ENCODE measurements at regions not wholly inside any gene's neighbourhood (a gene's known extent, or its start where the extent isn't known, plus 50 kb on each side); places are given as distances from the start of the nearest gene placed in this dataset.

- TF ChIP-seq CTCF (conservative IDR thresholded peaks at IDR 0.05; ENCODE audit: low read depth): no peak
- ChIA-PET POLR2A (ENCODE audit: low non-redundant PET) (interaction anchor here (0.7 kb wide), 1 partner anchor 21 kb away, joined by 4 read pairs; no protein-coding TSS in a partner anchor), CTCF (no interaction called here)
- H3K27ac ChIP-seq: no peak overlapping the region
- DNase-seq (ENCODE audit: low spot score): no peak
Observed at GRCh38 chr13:88103824-88104223, 432.7 kb downstream of the SLITRK5 start.

DNA sequence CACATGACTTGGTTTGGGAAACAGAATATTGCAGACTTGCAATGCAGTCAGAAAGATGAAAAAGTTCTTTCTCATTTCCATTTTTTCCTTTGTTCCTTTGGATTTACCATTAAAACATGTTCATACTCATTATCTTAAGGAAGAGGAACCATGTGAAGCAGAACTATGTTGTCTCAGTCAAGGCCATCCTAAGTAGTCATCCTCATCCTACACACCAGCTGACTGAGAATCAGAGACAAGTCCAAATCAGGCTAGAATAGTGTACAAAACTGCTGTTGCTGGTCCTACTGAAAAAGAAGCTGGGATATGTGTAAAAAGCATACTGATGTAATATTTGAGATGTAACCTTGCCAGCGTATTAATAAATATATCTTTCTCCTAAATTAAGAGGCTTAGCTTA is 433.4 kb downstream of the SLITRK5 start:
- ChIA-PET CTCF (no interaction called here), POLR2A (ENCODE audit: low non-redundant PET) (interaction anchor here (0.7 kb wide), 1 partner anchor 21 kb away, joined by 4 read pairs; no protein-coding TSS in a partner anchor)
- TF ChIP-seq CTCF (conservative IDR thresholded peaks at IDR 0.05; ENCODE audit: low read depth): no peak
- no peak for DNase-seq (ENCODE audit: low spot score)
- no peak overlapping the region for H3K27ac ChIP-seq

DNA sequence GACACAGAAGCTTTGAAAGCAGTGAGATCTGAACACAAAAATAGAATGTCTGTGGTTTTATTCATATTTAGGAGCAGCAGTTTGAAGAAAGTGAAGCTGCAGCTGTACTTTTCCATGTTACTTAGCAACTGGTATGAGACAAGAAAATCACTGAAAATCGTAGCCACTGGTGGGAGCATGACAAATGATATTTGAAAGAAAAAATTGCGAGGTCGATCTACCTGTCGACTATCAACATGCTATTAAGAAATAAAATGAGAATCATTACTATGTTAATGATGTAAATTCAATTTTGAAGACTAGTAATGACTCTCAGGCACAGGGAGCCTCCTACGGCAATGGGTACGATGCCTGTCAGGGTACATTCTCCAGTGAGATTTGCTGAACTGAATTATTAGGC is 436.4 kb downstream of the SLITRK5 start:
- no peak for DNase-seq (ENCODE audit: low spot score)
- POLR2A ChIA-PET (ENCODE audit: low non-redundant PET): no interaction called here
- H3K27ac ChIP-seq: no peak overlapping the region

DNA sequence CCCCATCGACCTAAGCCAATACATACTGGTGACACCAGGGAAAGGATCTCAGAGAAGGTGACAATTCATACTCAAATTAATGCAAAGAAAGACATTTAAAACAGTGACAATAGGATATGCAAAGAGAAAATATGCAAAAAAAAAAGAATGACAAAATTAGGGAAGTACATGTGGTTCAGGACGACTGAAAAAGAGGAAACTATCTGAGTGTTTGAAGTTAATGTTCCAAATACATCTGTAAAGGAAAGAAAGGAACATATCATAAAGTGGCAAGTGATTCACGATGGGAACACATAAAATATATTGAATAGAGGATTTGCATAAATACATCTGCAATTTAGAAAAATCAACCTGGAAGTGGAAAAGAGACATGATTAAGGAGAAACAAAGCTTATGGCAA is 441.4 kb downstream of the SLITRK5 start:
- no peak for DNase-seq (ENCODE audit: low spot score)
- ChIA-PET POLR2A (ENCODE audit: low non-redundant PET) (no interaction called here), CTCF (no interaction called here)
- no peak overlapping the region for H3K27ac ChIP-seq
- no peak for TF ChIP-seq CTCF (conservative IDR thresholded peaks at IDR 0.05; ENCODE audit: low read depth)

More for the DNA sequence above, 436.4 kb downstream of the SLITRK5 start:
- CTCF ChIA-PET: interaction anchor here (0.6 to 0.7 kb wide), 2 partner anchors 37 to 454 kb away, joined by 3 to 4 read pairs; no protein-coding TSS in a partner anchor
- TF ChIP-seq CTCF (conservative IDR thresholded peaks at IDR 0.05; ENCODE audit: low read depth): no peak

GRCh38 chr13:88115976-88116375 is 444.8 kb downstream of the SLITRK5 start:
- CTCF ChIA-PET: no interaction called here
- no peak for TF ChIP-seq CTCF (conservative IDR thresholded peaks at IDR 0.05; ENCODE audit: low read depth)
- no peak for DNase-seq (ENCODE audit: low spot score)
- no peak overlapping the region for H3K27ac ChIP-seq
- POLR2A ChIA-PET (ENCODE audit: low non-redundant PET): no interaction called here

DNA sequence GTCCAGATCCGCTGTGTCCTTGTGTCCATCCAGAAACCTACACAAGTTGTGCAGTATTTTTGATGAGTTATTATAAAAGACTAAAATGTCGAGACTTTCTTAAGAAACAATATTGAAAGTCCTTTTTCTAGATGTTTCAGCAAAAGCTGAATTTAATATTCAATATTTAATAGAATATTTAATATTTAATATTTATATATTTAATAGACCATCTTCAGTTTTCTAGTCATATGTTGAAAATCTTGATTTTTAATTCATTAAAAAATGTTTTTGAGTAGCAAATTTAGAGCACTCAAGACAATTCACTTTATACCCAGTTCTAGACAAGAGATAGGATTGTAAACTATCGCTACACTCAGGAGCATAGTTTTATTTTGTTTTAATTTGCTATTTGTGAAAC is 447.8 kb downstream of the SLITRK5 start:
- ChIA-PET CTCF (no interaction called here), POLR2A (ENCODE audit: low non-redundant PET) (no interaction called here)
- no peak for TF ChIP-seq CTCF (conservative IDR thresholded peaks at IDR 0.05; ENCODE audit: low read depth)
- DNase-seq (ENCODE audit: low spot score): no peak
- H3K27ac ChIP-seq: no peak overlapping the region

GRCh38 chr13:88124142-88124541 is 453.0 kb downstream of the SLITRK5 start:
- no peak for TF ChIP-seq CTCF (conservative IDR thresholded peaks at IDR 0.05; ENCODE audit: low read depth)
- no peak overlapping the region for H3K27ac ChIP-seq
- ChIA-PET CTCF (no interaction called here), POLR2A (ENCODE audit: low non-redundant PET) (no interaction called here)
- no peak for DNase-seq (ENCODE audit: low spot score)

Measured in RWPE1 (cell line).